ENCODE measurements at regions not wholly inside any gene's neighbourhood (a gene's known extent, or its start where the extent isn't known, plus 50 kb on each side); places are given as distances from the start of the nearest gene placed in this dataset.
A peak's percentile ranks its signal among the peaks of the same experiment; 100 is the strongest.
"Not testable (repeated sequence)": the region's sequence is repeated elsewhere in the genome, so short reads cannot be mapped to it uniquely, and the experiment has no call there.

GRCh38 chr5:116947691-116948528 lies 373.3 kb upstream of the SEMA6A start:
- Histone ChIP-seq H3K4me3 (replicated peaks; ENCODE audit: low read depth, low read length) (no peak overlapping the region), H3K27me3 (replicated peaks; ENCODE audit: control insufficient read depth, insufficient read depth, low read length) (no peaks in the 10 kb centered on the region), H3K36me3 (ENCODE audit: control insufficient read depth, insufficient read depth, low read length) (no peaks in the 10 kb centered on the region)
- TF ChIP-seq, protein P1, sequence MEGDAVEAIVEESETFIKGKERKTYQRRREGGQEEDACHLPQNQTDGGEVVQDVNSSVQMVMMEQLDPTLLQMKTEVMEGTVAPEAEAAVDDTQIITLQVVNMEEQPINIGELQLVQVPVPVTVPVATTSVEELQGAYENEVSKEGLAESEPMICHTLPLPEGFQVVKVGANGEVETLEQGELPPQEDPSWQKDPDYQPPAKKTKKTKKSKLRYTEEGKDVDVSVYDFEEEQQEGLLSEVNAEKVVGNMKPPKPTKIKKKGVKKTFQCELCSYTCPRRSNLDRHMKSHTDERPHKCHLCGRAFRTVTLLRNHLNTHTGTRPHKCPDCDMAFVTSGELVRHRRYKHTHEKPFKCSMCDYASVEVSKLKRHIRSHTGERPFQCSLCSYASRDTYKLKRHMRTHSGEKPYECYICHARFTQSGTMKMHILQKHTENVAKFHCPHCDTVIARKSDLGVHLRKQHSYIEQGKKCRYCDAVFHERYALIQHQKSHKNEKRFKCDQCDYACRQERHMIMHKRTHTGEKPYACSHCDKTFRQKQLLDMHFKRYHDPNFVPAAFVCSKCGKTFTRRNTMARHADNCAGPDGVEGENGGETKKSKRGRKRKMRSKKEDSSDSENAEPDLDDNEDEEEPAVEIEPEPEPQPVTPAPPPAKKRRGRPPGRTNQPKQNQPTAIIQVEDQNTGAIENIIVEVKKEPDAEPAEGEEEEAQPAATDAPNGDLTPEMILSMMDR (IDR thresholded peaks at IDR 0.05; ENCODE audit: insufficient read depth, low read length, poor library complexity, severe bottlenecking): peak; percentile 91
- DNase-seq (ENCODE audit: extremely low read depth, insufficient read length): peak; percentile 46

DNA sequence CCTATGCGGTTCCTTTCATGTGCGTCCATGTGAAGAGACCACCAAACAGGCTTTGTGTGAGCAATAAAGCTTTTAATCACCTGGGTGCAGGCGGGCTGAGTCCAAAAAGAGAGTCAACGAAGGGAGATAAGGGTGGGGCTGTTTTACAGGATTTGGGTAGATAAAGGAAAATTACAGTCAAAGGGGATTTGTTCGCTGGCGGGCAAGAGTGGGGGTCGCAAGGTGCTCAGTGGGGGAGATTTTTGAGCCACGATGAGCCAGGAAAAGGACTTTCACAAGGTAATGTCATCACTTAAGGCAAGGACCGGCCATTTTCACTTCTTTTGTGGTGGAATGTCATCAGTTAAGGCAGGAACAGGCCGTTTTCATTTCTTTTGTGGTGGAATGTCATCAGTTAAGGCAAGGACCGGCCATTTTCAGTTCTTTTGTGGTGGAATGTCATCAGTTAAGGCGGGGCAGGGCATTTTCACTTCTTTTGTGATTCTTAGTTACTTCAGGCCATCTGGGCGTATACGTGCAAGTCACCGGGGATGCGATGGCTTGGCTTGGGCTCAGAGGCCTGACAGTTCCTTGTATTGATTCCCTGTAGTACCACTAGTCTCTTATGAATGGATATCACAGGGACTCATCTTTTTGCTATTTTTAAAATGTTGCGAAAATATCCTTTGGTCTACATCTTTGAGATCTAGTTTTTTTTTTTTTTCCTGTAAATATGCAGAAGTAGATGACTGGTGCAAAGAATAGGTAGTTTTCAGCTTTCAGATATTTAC lies 371.2 kb upstream of the SEMA6A start:
- H3K4me3 ChIP-seq (replicated peaks; ENCODE audit: low read depth, low read length); H3K27me3 ChIP-seq (replicated peaks; ENCODE audit: control insufficient read depth, insufficient read depth, low read length); H3K36me3 ChIP-seq (ENCODE audit: control insufficient read depth, insufficient read depth, low read length); DNase-seq (ENCODE audit: extremely low read depth, insufficient read length): not testable (repeated sequence)

DNA sequence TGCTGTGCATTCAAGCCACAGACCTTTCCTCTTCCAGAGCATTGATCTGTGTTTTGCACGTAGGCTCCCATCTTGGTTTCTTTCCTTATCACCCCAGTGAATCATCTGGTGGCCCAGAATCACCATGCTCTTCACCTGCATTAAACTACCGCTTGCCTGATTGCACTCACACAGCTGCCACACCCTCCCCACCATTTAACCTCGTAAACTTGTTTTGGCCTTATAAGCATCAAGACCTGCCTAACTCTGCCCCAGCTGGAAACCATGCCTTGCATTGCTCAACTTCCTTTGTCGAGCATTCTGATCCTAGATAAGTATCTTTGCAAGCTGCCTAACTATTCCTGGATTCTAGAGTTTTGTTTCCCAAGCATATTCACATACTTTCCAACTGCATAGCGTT lies 369.6 kb upstream of the SEMA6A start:
- TF ChIP-seq, protein P1 (IDR thresholded peaks at IDR 0.05; ENCODE audit: insufficient read depth, low read length, poor library complexity, severe bottlenecking): no peak
- Histone ChIP-seq H3K27me3 (replicated peaks; ENCODE audit: control insufficient read depth, insufficient read depth, low read length) (no peaks in the 10 kb centered on the region), H3K4me3 (replicated peaks; ENCODE audit: low read depth, low read length) (no peak overlapping the region), H3K36me3 (ENCODE audit: control insufficient read depth, insufficient read depth, low read length) (no peaks in the 10 kb centered on the region)
- no peak for DNase-seq (ENCODE audit: extremely low read depth, insufficient read length)

GRCh38 chr5:116942622-116943021 lies 368.0 kb upstream of the SEMA6A start:
- TF ChIP-seq, protein P1 (IDR thresholded peaks at IDR 0.05; ENCODE audit: insufficient read depth, low read length, poor library complexity, severe bottlenecking): no peak
- no peaks in the 10 kb centered on the region for H3K36me3 ChIP-seq (ENCODE audit: control insufficient read depth, insufficient read depth, low read length)
- DNase-seq (ENCODE audit: extremely low read depth, insufficient read length): no peak
- no peaks in the 10 kb centered on the region for H3K27me3 ChIP-seq (replicated peaks; ENCODE audit: control insufficient read depth, insufficient read depth, low read length)
- H3K4me3 ChIP-seq (replicated peaks; ENCODE audit: low read depth, low read length): no peak overlapping the region

- no peak for DNase-seq (ENCODE audit: extremely low read depth, insufficient read length)
- Histone ChIP-seq H3K4me3 (replicated peaks; ENCODE audit: low read depth, low read length) (no peak overlapping the region), H3K27me3 (replicated peaks; ENCODE audit: control insufficient read depth, insufficient read depth, low read length) (no peaks in the 10 kb centered on the region; the same call in 1 of the 2 replicates), H3K36me3 (ENCODE audit: control insufficient read depth, insufficient read depth, low read length) (no peaks in the 10 kb centered on the region)
- TF ChIP-seq, protein P1 (IDR thresholded peaks at IDR 0.05; ENCODE audit: insufficient read depth, low read length, poor library complexity, severe bottlenecking): no peak
Measured at GRCh38 chr5:116939641-116940040, 365.0 kb upstream of the SEMA6A start.

GRCh38 chr5:116938488-116938887 lies 363.9 kb upstream of the SEMA6A start:
- Histone ChIP-seq H3K27me3 (replicated peaks; ENCODE audit: control insufficient read depth, insufficient read depth, low read length) (no peaks in the 10 kb centered on the region; the same call in 1 of the 2 replicates), H3K36me3 (ENCODE audit: control insufficient read depth, insufficient read depth, low read length) (no peaks in the 10 kb centered on the region), H3K4me3 (replicated peaks; ENCODE audit: low read depth, low read length) (no peak overlapping the region)
- TF ChIP-seq, protein P1 (IDR thresholded peaks at IDR 0.05; ENCODE audit: insufficient read depth, low read length, poor library complexity, severe bottlenecking): no peak
- no peak for DNase-seq (ENCODE audit: extremely low read depth, insufficient read length)

Data from GM06990 (cell line).